B cell (primary cell): ENCODE measurements at regions not wholly inside any gene's neighbourhood (a gene's known extent, or its start where the extent isn't known, plus 50 kb on each side); places are given as distances from the start of the nearest gene placed in this dataset.

ENCODE experiments used
- ATAC-seq: fragments of 200-7000 bp; cut with Tn5 transposase; one replicate; pipeline ENCODE4 v1.10.0; 2021; ENCODE audit warnings: low read depth, mild to moderate bottlenecking, moderate number of reproducible peaks, moderate library complexity
- CTCF ChIA-PET: fragments of 350-600 bp; sonication (Branson Sonifier 250); formaldehyde crosslinking; loops from one replicate; lab custom pipeline; 2021; ENCODE audit warnings: antibody characterized with exemption, inconsistent platforms; lab: Charles Lee
- POLR2A ChIA-PET: fragments of 350-600 bp; sonication (Branson Sonifier 250); formaldehyde crosslinking; loops from one replicate; lab custom pipeline; 2021; ENCODE audit warnings: antibody characterized with exemption; lab: Charles Lee
- DNase-seq: peaks from one replicate; pipeline ENCODE4 v3.0.0; 2013
- H2AFZ ChIP-seq: 2 replicates; pipeline ENCODE4 v1.6.1; 2012; ENCODE audit warnings: mild to moderate bottlenecking, low read depth, low read length; ENCODE audit not compliant: insufficient read depth, poor library complexity, severe bottlenecking
- H3K27ac ChIP-seq, 2 donors: 1 replicate in 1 of 2; 2 replicates in 1 of 2; pipeline ENCODE4 v1.5.1; 2012 to 2013; ENCODE audit warnings: low read length in 2 of 2, mild to moderate bottlenecking in 2 of 2, moderate library complexity in 1 of 2
- H3K27me3 ChIP-seq, 4 experiments: fragments of 200-600 bp in 1 of 4; sonication (generic) in 1 of 4; replicated peaks in 1 of 4; 1 replicate in 2 of 4; 2 replicates in 2 of 4; pipeline versions ENCODE4 v1.6.1 to v1.7.0; 2013 to 2016; ENCODE audit warnings: low read length in 3 of 4, mild to moderate bottlenecking in 2 of 4, mixed read lengths in 1 of 4, moderate library complexity in 1 of 4; ENCODE audit not compliant: insufficient read depth in 4 of 4, control insufficient read depth in 3 of 4; ENCODE audit errors: control extremely low read depth in 1 of 4
- H3K36me3 ChIP-seq, 2 experiments: replicated peaks in 1 of 2; 1 replicate in 1 of 2; 2 replicates in 1 of 2; pipeline versions ENCODE4 v1.6.1 to v1.7.1; 2013; ENCODE audit warnings: low read length in 1 of 2; ENCODE audit not compliant: insufficient read depth in 2 of 2, control insufficient read depth in 1 of 2; ENCODE audit errors: control extremely low read depth in 1 of 2, extremely low read depth in 1 of 2
- H3K4me1 ChIP-seq, 2 donors: fragments of 200-600 bp in 1 of 2; sonication (generic) in 1 of 2; 1 replicate in 1 of 2; 2 replicates in 1 of 2; pipeline versions ENCODE4 v1.5.1 to v1.6.1; 2013 to 2017; ENCODE audit warnings: low read length in 2 of 2; ENCODE audit not compliant: control insufficient read depth in 2 of 2, insufficient read depth in 2 of 2
- H3K4me2 ChIP-seq: replicated peaks from 2 replicates; pipeline ENCODE3; 2012; ENCODE audit warnings: mild to moderate bottlenecking, low read depth, low read length; ENCODE audit not compliant: poor library complexity, severe bottlenecking
- H3K4me3 ChIP-seq, 5 experiments: fragments of 200-600 bp in 1 of 5; sonication (generic) in 1 of 5; 1 replicate in 3 of 5; 2 replicates in 2 of 5; pipeline versions ENCODE4 v1.5.1 to v1.7.0; 2011 to 2016; ENCODE audit warnings: low read length in 4 of 5, mild to moderate bottlenecking in 4 of 5, low read depth in 2 of 5, control low read depth in 1 of 5, moderate library complexity in 1 of 5; ENCODE audit not compliant: insufficient read depth in 1 of 5; ENCODE audit errors: control extremely low read depth in 1 of 5, extremely low read depth in 1 of 5
- H3K79me2 ChIP-seq: fragments of 200-600 bp; sonication (generic); one replicate; pipeline ENCODE4 v1.6.0; 2016; ENCODE audit warnings: low read length; ENCODE audit not compliant: control insufficient read depth, insufficient read depth
- H3K9ac ChIP-seq: fragments of 200-600 bp; sonication (generic); 2 replicates; pipeline ENCODE4 v1.6.1; 2017; ENCODE audit warnings: mild to moderate bottlenecking, low read length, moderate library complexity
- H3K9me3 ChIP-seq, 3 donors: one replicate each; pipeline versions ENCODE4 v1.6.1 to v1.7.1; 2013; ENCODE audit warnings: low read length in 2 of 3; ENCODE audit not compliant: control insufficient read depth in 2 of 3, insufficient read depth in 1 of 3; ENCODE audit errors: control extremely low read depth in 1 of 3
- H4K20me1 ChIP-seq: 2 replicates; pipeline ENCODE4 v1.6.0; 2012; ENCODE audit warnings: mild to moderate bottlenecking, low read length; ENCODE audit not compliant: insufficient read depth, control insufficient read depth, poor library complexity, severe bottlenecking
- H3K27ac Mint-ChIP-seq: one replicate; pipeline ENCODE4 v1.8.0; 2021; ENCODE audit warnings: mixed read lengths
- H3K27me3 Mint-ChIP-seq: one replicate; pipeline ENCODE4 v1.8.0; 2021; ENCODE audit warnings: mixed read lengths
- H3K4me1 Mint-ChIP-seq: one replicate; pipeline ENCODE4 v1.8.0; 2021; ENCODE audit warnings: mixed read lengths
- H3K4me3 Mint-ChIP-seq: one replicate; pipeline ENCODE4 v1.8.0; 2021; ENCODE audit warnings: mixed read lengths
- H3K9me3 Mint-ChIP-seq: one replicate; pipeline ENCODE4 v1.8.0; 2022; ENCODE audit warnings: mixed read lengths; ENCODE audit not compliant: insufficient read depth
- CTCF ChIP-seq: fragments of 200-600 bp; IDR thresholded peaks from one replicate; pipeline ENCODE4 v1.8.0; 2022; ENCODE audit warnings: antibody characterized with exemption, mild to moderate bottlenecking
- EZH2 ChIP-seq: IDR thresholded peaks from 2 replicates; pipeline ENCODE4 v1.6.1; 2012; ENCODE audit warnings: borderline replicate concordance, low read depth, mild to moderate bottlenecking, moderate library complexity, low read length; ENCODE audit not compliant: insufficient read depth, poor library complexity, severe bottlenecking
- WGBS: methylation state at CpG from one replicate; pipeline ENCODE4 v1.1.5; 2013; ENCODE audit warnings: missing lambda C conversion rate; ENCODE audit not compliant: insufficient coverage; 5-methylcytosine and 5-hydroxymethylcytosine counted together
- intact Hi-C: fragments of 100-400 bp; cut with micrococcal nuclease; formaldehyde crosslinking; loops from one replicate; pipeline ENCODE4 v1.10.0; 2022

- Histone ChIP-seq H3K9me3 (no peaks in the 10 kb centered on the region), H3K36me3 (no peaks in the 10 kb centered on the region), H3K9ac (no peak overlapping the region), H3K27ac (no peak overlapping the region), H2AFZ (no peak overlapping the region), H3K79me2 (no peaks in the 10 kb centered on the region), H3K4me2 (no peak overlapping the region), H3K27me3 (no peaks in the 10 kb centered on the region), H3K4me1 (no peaks in the 10 kb centered on the region), H3K4me3 (no peak overlapping the region), H4K20me1 (no peaks in the 10 kb centered on the region)
- POLR2A ChIA-PET = no interaction called here
- TF ChIP-seq EZH2 = no peak
- TF ChIP-seq CTCF = no peak
- H3K27me3 Mint-ChIP-seq = no peaks in the 10 kb centered on the region
- WGBS = 96% methylated on average over 12 of the region's 15 CpGs
- H3K9me3 Mint-ChIP-seq = no peaks in the 10 kb centered on the region
- H3K4me1 Mint-ChIP-seq = no peaks in the 10 kb centered on the region
- DNase-seq = no peak
- ATAC-seq = no peak
- no peak overlapping the region for H3K27ac Mint-ChIP-seq
- intact Hi-C loops = no loop called here
- no peak overlapping the region for H3K4me3 Mint-ChIP-seq
- CTCF ChIA-PET = no interaction called here
These were observed 550.2 kb downstream of the USP25 start for GRCh38 chr21:16279731-16280581.

- intact Hi-C loops = no loop called here
- CTCF ChIA-PET = no interaction called here
- H3K9ac ChIP-seq = no peak overlapping the region
These were observed 550.9 kb downstream of the USP25 start for GRCh38 chr21:16280686-16281091.

More at GRCh38 chr21:16280686-16281091, 550.9 kb downstream of the USP25 start:
- H3K4me3 Mint-ChIP-seq = no peak overlapping the region
- Histone ChIP-seq H3K36me3 (no peaks in the 10 kb centered on the region), H3K27me3 (no peaks in the 10 kb centered on the region), H3K9me3 (no peaks in the 10 kb centered on the region), H4K20me1 (no peaks in the 10 kb centered on the region), H3K4me2 (no peak overlapping the region), H3K4me3 (no peak overlapping the region), H3K4me1 (no peaks in the 10 kb centered on the region), H2AFZ (no peak overlapping the region), H3K79me2 (no peaks in the 10 kb centered on the region), H3K27ac (no peak overlapping the region)
- no peaks in the 10 kb centered on the region for H3K9me3 Mint-ChIP-seq
- 90% methylated on average over 2 of the region's 2 CpGs for WGBS
- no peaks in the 10 kb centered on the region for H3K27me3 Mint-ChIP-seq
- H3K27ac Mint-ChIP-seq = no peak overlapping the region
- DNase-seq (no peak), ATAC-seq (no peak)
- POLR2A ChIA-PET = no interaction called here
- no peaks in the 10 kb centered on the region for H3K4me1 Mint-ChIP-seq
- TF ChIP-seq CTCF = no peak
- TF ChIP-seq EZH2 = no peak
